WTC11 (cell line): ENCODE measurements at regions not wholly inside any gene's neighbourhood (a gene's known extent, or its start where the extent isn't known, plus 50 kb on each side); places are given as distances from the start of the nearest gene placed in this dataset.
"Not testable (repeated sequence)": the region's sequence is repeated elsewhere in the genome, so short reads cannot be mapped to it uniquely, and the experiment has no call there.

ENCODE experiments used
- ATAC-seq: fragments of 200-7000 bp; cut with Tn5 transposase; 2 replicates; pipeline ENCODE4 v1.10.0; 2021; ENCODE audit warnings: mild to moderate bottlenecking, moderate library complexity
- CTCF ChIA-PET: fragments of 300-600 bp; sonication (Branson Sonifier 250); formaldehyde crosslinking; loops from one replicate; lab custom pipeline; 2021; ENCODE audit warnings: antibody characterized with exemption; lab: Charles Lee
- POLR2A ChIA-PET: fragments of 350-600 bp; sonication (Branson Sonifier 250); formaldehyde crosslinking; loops from one replicate; lab custom pipeline; 2021; ENCODE audit warnings: antibody characterized with exemption; lab: Charles Lee
- DNase-seq: peaks from one replicate; pipeline ENCODE4 v3.0.0; 2021; ENCODE audit warnings: low spot score
- H3K27ac Mint-ChIP-seq: 2 replicates; pipeline ENCODE4 v1.8.0; 2021; ENCODE audit warnings: mixed read lengths
- H3K27me3 Mint-ChIP-seq: 2 replicates; pipeline ENCODE4 v1.8.0; 2021; ENCODE audit warnings: low read depth, mild to moderate bottlenecking, moderate library complexity, mixed read lengths
- H3K36me3 Mint-ChIP-seq: 2 replicates; pipeline ENCODE4 v1.8.0; 2021; ENCODE audit warnings: mixed read lengths
- H3K4me1 Mint-ChIP-seq: 2 replicates; pipeline ENCODE4 v1.8.0; 2022; ENCODE audit warnings: mixed read lengths
- H3K4me3 Mint-ChIP-seq: 2 replicates; pipeline ENCODE4 v1.8.0; 2021; ENCODE audit warnings: mild to moderate bottlenecking, moderate library complexity, mixed read lengths
- H3K9me3 Mint-ChIP-seq: 2 replicates; pipeline ENCODE4 v1.8.0; 2021; ENCODE audit warnings: mixed read lengths
- AFF4 ChIP-seq: sonication (generic); formaldehyde crosslinking; IDR thresholded peaks from 2 replicates; pipeline ENCODE4 v1.8.1; 2023; ENCODE audit warnings: mild to moderate bottlenecking, missing genetic modification reagents, borderline replicate concordance
- CDX4 ChIP-seq: fragments of 250-450 bp; sonication (Bioruptor Pico); IDR thresholded peaks from 2 replicates; pipeline ENCODE4 v1.9.0; 2021; ENCODE audit warnings: moderate library complexity, mild to moderate bottlenecking, inconsistent platforms, borderline replicate concordance
- CREB1 ChIP-seq: sonication (generic); formaldehyde crosslinking; IDR thresholded peaks from 2 replicates; pipeline ENCODE4 v1.8.0; 2023; ENCODE audit warnings: mild to moderate bottlenecking, missing genetic modification reagents
- CREM ChIP-seq: sonication (generic); formaldehyde crosslinking; IDR thresholded peaks from 2 replicates; pipeline ENCODE4 v1.8.1; 2022; ENCODE audit warnings: mild to moderate bottlenecking, missing genetic modification reagents, moderate library complexity
- ELF4 ChIP-seq: sonication (generic); formaldehyde crosslinking; IDR thresholded peaks from 2 replicates; pipeline ENCODE4 v1.8.1; 2022; ENCODE audit warnings: low read depth, mild to moderate bottlenecking, moderate library complexity, missing genetic modification reagents
- EMX1 ChIP-seq: fragments of 250-450 bp; sonication (Bioruptor Pico); IDR thresholded peaks from 2 replicates; pipeline ENCODE4 v1.8.0; 2021; ENCODE audit warnings: mild to moderate bottlenecking
- GABPB1 ChIP-seq: sonication (generic); formaldehyde crosslinking; IDR thresholded peaks from 2 replicates; pipeline ENCODE4 v1.8.1; 2023; ENCODE audit warnings: mild to moderate bottlenecking, missing genetic modification reagents
- MYBL2 ChIP-seq: sonication (generic); formaldehyde crosslinking; IDR thresholded peaks from 2 replicates; pipeline ENCODE4 v1.8.1; 2023; ENCODE audit warnings: mild to moderate bottlenecking, moderate library complexity, missing genetic modification reagents
- NFYB ChIP-seq: sonication (generic); formaldehyde crosslinking; conservative IDR thresholded peaks from 2 replicates; pipeline ENCODE4 v1.8.0; 2022; ENCODE audit warnings: low read depth, missing genetic modification reagents
- NR3C1 ChIP-seq: sonication (generic); formaldehyde crosslinking; conservative IDR thresholded peaks from 2 replicates; pipeline ENCODE4 v1.8.1; 2023; ENCODE audit warnings: low read depth, mild to moderate bottlenecking, missing genetic modification reagents
- PRRX2 ChIP-seq: fragments of 250-450 bp; sonication (Bioruptor Pico); IDR thresholded peaks from 2 replicates; pipeline ENCODE4 v1.8.0; 2021; ENCODE audit warnings: mild to moderate bottlenecking
- RELA ChIP-seq: sonication (generic); formaldehyde crosslinking; IDR thresholded peaks from 2 replicates; pipeline ENCODE4 v1.8.1; 2022; ENCODE audit warnings: missing genetic modification reagents, mild to moderate bottlenecking, borderline replicate concordance
- TEAD1 ChIP-seq: sonication (generic); formaldehyde crosslinking; IDR thresholded peaks from 2 replicates; pipeline ENCODE4 v1.8.0; 2022; ENCODE audit warnings: mild to moderate bottlenecking, missing genetic modification reagents
- TEAD4 ChIP-seq: sonication (generic); formaldehyde crosslinking; IDR thresholded peaks from 2 replicates; pipeline ENCODE4 v1.8.0; 2022; ENCODE audit warnings: mild to moderate bottlenecking, missing genetic modification reagents
- ZNF138 ChIP-seq: sonication (generic); formaldehyde crosslinking; conservative IDR thresholded peaks from 2 replicates; pipeline ENCODE4 v1.8.1; 2022; ENCODE audit warnings: mild to moderate bottlenecking, moderate library complexity, missing genetic modification reagents
- ZNF423 ChIP-seq: fragments of 250-450 bp; sonication (Bioruptor Pico); IDR thresholded peaks from 2 replicates; pipeline ENCODE4 v2.1.2; 2022; ENCODE audit warnings: mild to moderate bottlenecking, moderate library complexity
- ZNF532 ChIP-seq: fragments of 250-450 bp; sonication (Bioruptor Pico); IDR thresholded peaks from 2 replicates; pipeline ENCODE4 v1.9.0; 2021; ENCODE audit warnings: mild to moderate bottlenecking, borderline replicate concordance
- TF ChIP-seq, protein P1 (sequence below): sonication (generic); formaldehyde crosslinking; conservative IDR thresholded peaks from 2 replicates; pipeline ENCODE4 v1.8.1; 2022; ENCODE audit warnings: mild to moderate bottlenecking, missing genetic modification reagents
- TF ChIP-seq, protein P2 (sequence below): sonication (generic); formaldehyde crosslinking; IDR thresholded peaks from 2 replicates; pipeline ENCODE4 v1.8.1; 2022; ENCODE audit warnings: mild to moderate bottlenecking, missing genetic modification reagents, moderate library complexity, borderline replicate concordance
- TF ChIP-seq, protein P3 (sequence below): sonication (generic); formaldehyde crosslinking; IDR thresholded peaks from 2 replicates; pipeline ENCODE4 v1.8.0; 2023; ENCODE audit warnings: missing genetic modification reagents

DNA sequence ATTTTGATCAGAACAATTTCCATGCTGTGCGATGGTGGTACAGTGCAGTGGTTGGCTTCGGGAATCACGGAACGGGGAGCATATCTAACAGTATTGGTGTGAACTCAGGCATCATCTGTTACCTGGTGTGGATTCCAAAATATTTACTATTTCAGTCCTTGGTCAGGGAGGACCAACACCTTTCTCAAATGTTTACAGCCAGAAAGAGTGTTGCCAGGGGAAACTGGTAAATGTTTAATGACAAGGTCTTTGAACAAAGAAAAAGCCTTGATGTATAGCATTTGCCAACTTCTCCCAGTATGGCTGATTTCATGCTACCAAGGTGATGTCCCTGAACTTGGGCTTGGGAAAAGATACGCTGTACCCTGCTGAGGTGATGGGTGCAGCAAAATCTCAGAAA, 145.6 kb upstream of the POC5 start (continued):
- TF ChIP-seq ZNF532 (CRISPR knock-in tag) (no peak), CDX4 (CRISPR knock-in tag) (no peak), RELA (CRISPR knock-in tag) (no peak), ZNF138 (CRISPR knock-in tag) (no peak), CREB1 (CRISPR knock-in tag) (no peak), GABPB1 (no peak), ELF4 (CRISPR knock-in tag) (no peak)

DNA sequence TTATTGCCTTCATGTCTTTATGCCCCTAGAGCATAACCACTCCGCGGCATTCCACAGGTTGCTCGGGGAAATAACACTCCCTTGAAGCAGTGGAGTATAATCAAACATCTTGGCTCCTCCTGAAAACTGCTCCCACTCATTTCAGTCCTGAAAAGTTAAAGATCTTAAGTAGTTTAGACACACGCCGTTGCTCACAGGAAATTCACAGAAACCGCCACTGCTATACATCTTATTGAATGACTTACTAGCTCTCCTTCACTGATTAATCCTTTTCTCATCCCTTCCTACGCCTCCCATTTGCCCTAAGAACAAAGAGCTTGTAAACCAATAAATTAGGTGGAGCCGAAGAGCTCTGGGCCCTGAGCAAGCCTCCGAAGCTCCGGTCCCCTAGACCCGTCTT, 142.4 kb upstream of the POC5 start:
- H3K4me1 Mint-ChIP-seq, H3K4me3 Mint-ChIP-seq, H3K36me3 Mint-ChIP-seq, ATAC-seq, POLR2A ChIA-PET, CTCF ChIA-PET, H3K27me3 Mint-ChIP-seq, DNase-seq, H3K27ac Mint-ChIP-seq, H3K9me3 Mint-ChIP-seq: not testable (repeated sequence)

DNA sequence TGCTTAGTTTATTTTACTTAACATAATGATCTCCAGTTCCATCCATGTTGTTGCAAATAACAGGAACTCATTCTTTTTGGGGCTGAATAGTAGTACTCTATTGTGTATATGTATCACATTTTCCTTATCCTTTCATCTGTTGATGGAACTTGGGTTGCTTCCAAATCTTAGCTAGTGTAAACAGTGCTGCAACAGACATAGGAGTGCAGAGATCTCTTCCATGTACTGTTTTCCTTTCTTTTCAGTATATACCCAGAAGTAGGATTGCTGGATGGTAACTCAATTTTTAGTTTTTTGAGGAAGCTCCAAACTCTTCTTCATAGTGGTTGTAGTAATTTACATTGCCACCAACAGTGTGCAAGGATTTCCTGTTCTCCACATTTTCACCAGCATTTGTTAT, 138.8 kb upstream of the POC5 start:
- no peaks in the 10 kb centered on the region; the same call in 1 of the 2 replicates for H3K9me3 Mint-ChIP-seq
- no peak for DNase-seq
- H3K27me3 Mint-ChIP-seq = no peaks in the 10 kb centered on the region
- no peak for ATAC-seq
- H3K4me3 Mint-ChIP-seq = no peak overlapping the region
- H3K4me1 Mint-ChIP-seq = no peaks in the 10 kb centered on the region
- ChIA-PET CTCF (interaction anchor here (0.7 kb wide), 1 partner anchor 319 kb away, joined by 3 read pairs; no protein-coding TSS in a partner anchor), POLR2A (no interaction called here)
- no peak overlapping the region for H3K27ac Mint-ChIP-seq
- no peaks in the 10 kb centered on the region for H3K36me3 Mint-ChIP-seq
- TF ChIP-seq, protein P1, sequence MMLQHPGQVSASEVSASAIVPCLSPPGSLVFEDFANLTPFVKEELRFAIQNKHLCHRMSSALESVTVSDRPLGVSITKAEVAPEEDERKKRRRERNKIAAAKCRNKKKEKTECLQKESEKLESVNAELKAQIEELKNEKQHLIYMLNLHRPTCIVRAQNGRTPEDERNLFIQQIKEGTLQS = no peak
- TF ChIP-seq PRRX2 (CRISPR knock-in tag) (no peak), NFYB (CRISPR knock-in tag) (no peak), MYBL2 (CRISPR knock-in tag) (no peak), TEAD1 (CRISPR knock-in tag) (no peak), CREB1 (CRISPR knock-in tag) (no peak), EMX1 (CRISPR knock-in tag) (no peak), CREM (CRISPR knock-in tag) (no peak), NR3C1 (CRISPR knock-in tag) (no peak), ZNF423 (CRISPR knock-in tag) (no peak), TEAD4 (no peak), AFF4 (CRISPR knock-in tag) (no peak)
- TF ChIP-seq, protein P2, sequence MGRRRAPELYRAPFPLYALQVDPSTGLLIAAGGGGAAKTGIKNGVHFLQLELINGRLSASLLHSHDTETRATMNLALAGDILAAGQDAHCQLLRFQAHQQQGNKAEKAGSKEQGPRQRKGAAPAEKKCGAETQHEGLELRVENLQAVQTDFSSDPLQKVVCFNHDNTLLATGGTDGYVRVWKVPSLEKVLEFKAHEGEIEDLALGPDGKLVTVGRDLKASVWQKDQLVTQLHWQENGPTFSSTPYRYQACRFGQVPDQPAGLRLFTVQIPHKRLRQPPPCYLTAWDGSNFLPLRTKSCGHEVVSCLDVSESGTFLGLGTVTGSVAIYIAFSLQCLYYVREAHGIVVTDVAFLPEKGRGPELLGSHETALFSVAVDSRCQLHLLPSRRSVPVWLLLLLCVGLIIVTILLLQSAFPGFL (CRISPR knock-in tag) = no peak
- TF ChIP-seq, protein P3, sequence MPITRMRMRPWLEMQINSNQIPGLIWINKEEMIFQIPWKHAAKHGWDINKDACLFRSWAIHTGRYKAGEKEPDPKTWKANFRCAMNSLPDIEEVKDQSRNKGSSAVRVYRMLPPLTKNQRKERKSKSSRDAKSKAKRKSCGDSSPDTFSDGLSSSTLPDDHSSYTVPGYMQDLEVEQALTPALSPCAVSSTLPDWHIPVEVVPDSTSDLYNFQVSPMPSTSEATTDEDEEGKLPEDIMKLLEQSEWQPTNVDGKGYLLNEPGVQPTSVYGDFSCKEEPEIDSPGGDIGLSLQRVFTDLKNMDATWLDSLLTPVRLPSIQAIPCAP = no peak
